ENCODE measurements at regions not wholly inside any gene's neighbourhood (a gene's known extent, or its start where the extent isn't known, plus 50 kb on each side); places are given as distances from the start of the nearest gene placed in this dataset.

- Mint-ChIP-seq H3K9me3 (peaks cover 9 to 26% of the 10 kb centered on the region in 2 donors), H3K27ac (no peak overlapping the region), H3K4me1 (no peaks in the 10 kb centered on the region), H3K4me3 (no peak overlapping the region), H3K27me3 (no peaks in the 10 kb centered on the region)
- DNase-seq (no peak), ATAC-seq (no peak)
These were observed 432.5 kb downstream of the RBFOX1 start for GRCh38 chr16:7765079-7765550.

- no peak overlapping the region for H3K27ac Mint-ChIP-seq
- no peak overlapping the region for H3K4me3 Mint-ChIP-seq
- DNase-seq (no peak), ATAC-seq (no peak)
- H3K9me3 Mint-ChIP-seq = peaks cover 13 to 21% of the 10 kb centered on the region in 2 donors
- no peaks in the 10 kb centered on the region for H3K4me1 Mint-ChIP-seq
- no peaks in the 10 kb centered on the region for H3K27me3 Mint-ChIP-seq
These were observed 430.5 kb downstream of the RBFOX1 start for GRCh38 chr16:7763111-7763510.

Data from stimulated activated naive CD8-positive, alpha-beta T cell treated with anti-CD3 and anti-CD28 coated beads, Interleukin-15, amount 100 ng/mL, for 72 hours (primary cell).